BJ (cell line): ENCODE measurements at regions not wholly inside any gene's neighbourhood (a gene's known extent, or its start where the extent isn't known, plus 50 kb on each side); places are given as distances from the start of the nearest gene placed in this dataset.

Source experiments
- CTCF ChIA-PET: fragments of 350-600 bp; formaldehyde crosslinking; extraction: SDS; loops from one replicate; lab custom pipeline; 2021; ENCODE audit warnings: antibody characterized with exemption, inconsistent platforms; lab: Yijun Ruan, JAX
- POLR2A ChIA-PET: fragments of 300-600 bp; sonication (Branson Sonifier 250); formaldehyde crosslinking; extraction: SDS; loops from one replicate; lab custom pipeline; 2021; ENCODE audit warnings: antibody characterized with exemption; lab: Charles Lee
- DNase-seq: peaks from one replicate; pipeline ENCODE4 v3.0.0-alpha.2; 2011; ENCODE audit warnings: low read depth
- H3K27me3 ChIP-seq: 2 replicates; pipeline ENCODE4 v1.6.0; 2011; ENCODE audit warnings: low read length; ENCODE audit not compliant: control insufficient read depth, insufficient read depth
- H3K36me3 ChIP-seq: 2 replicates; pipeline ENCODE4 v1.5.1; 2011; ENCODE audit warnings: low read length; ENCODE audit not compliant: control insufficient read depth, insufficient read depth
- H3K4me3 ChIP-seq: 2 replicates; pipeline ENCODE4 v1.5.1; 2011; ENCODE audit warnings: low read depth, mild to moderate bottlenecking, control low read depth, low read length
- CTCF ChIP-seq: IDR thresholded peaks from 2 replicates; pipeline ENCODE4 v1.5.1; 2011; ENCODE audit warnings: low read depth, mild to moderate bottlenecking, control low read depth, inconsistent platforms, low read length, moderate library complexity; ENCODE audit not compliant: insufficient read depth

- Histone ChIP-seq H3K27me3 (no peaks in the 10 kb centered on the region), H3K36me3 (no peaks in the 10 kb centered on the region), H3K4me3 (no peak overlapping the region)
- TF ChIP-seq CTCF: no peak
- DNase-seq: no peak
- POLR2A ChIA-PET: no interaction called here
- CTCF ChIA-PET: no interaction called here
Measured at GRCh38 chr4:114343015-114343414, 255.6 kb upstream of the UGT8 start.

- CTCF ChIA-PET: no interaction called here
- POLR2A ChIA-PET: no interaction called here
- no peak overlapping the region for H3K4me3 ChIP-seq
- no peak for DNase-seq
- H3K27me3 ChIP-seq: no peaks in the 10 kb centered on the region
- H3K36me3 ChIP-seq: no peaks in the 10 kb centered on the region
- TF ChIP-seq CTCF: no peak
Measured at GRCh38 chr4:114349543-114350175, 248.9 kb upstream of the UGT8 start.

- H3K27me3 ChIP-seq: no peaks in the 10 kb centered on the region
- no peaks in the 10 kb centered on the region for H3K36me3 ChIP-seq
- ChIA-PET POLR2A (interaction anchor here (0.5 kb wide), 1 partner anchor 598 kb away, joined by 3 read pairs; no protein-coding TSS in a partner anchor), CTCF (interaction anchor here (0.6 kb wide), 1 partner anchor 261 kb away, joined by 3 read pairs; no protein-coding TSS in a partner anchor)
- H3K4me3 ChIP-seq: no peak overlapping the region
- DNase-seq: no peak
- no peak for TF ChIP-seq CTCF
Measured at GRCh38 chr4:114358901-114359300, 239.7 kb upstream of the UGT8 start.

GRCh38 chr4:114361249-114361648, 237.4 kb upstream of the UGT8 start:
- no peak for TF ChIP-seq CTCF
- POLR2A ChIA-PET: no interaction called here
- Histone ChIP-seq H3K27me3 (no peaks in the 10 kb centered on the region), H3K36me3 (no peaks in the 10 kb centered on the region), H3K4me3 (no peak overlapping the region)
- no peak for DNase-seq
- CTCF ChIA-PET: no interaction called here

GRCh38 chr4:114364857-114365256, 233.8 kb upstream of the UGT8 start:
- Histone ChIP-seq H3K27me3 (no peaks in the 10 kb centered on the region), H3K4me3 (no peak overlapping the region), H3K36me3 (no peaks in the 10 kb centered on the region)
- ChIA-PET POLR2A (no interaction called here), CTCF (interaction anchor here (0.9 kb wide), 1 partner anchor 970 kb away, joined by 3 read pairs; no protein-coding TSS in a partner anchor)
- no peak for TF ChIP-seq CTCF
- DNase-seq: peak; percentile 77
